Gastrocnemius medialis (tissue), 4 donors: ENCODE measurements at regions not wholly inside any gene's neighbourhood (a gene's known extent, or its start where the extent isn't known, plus 50 kb on each side); places are given as distances from the start of the nearest gene placed in this dataset.

Experiments
- ATAC-seq, 2 donors: fragments of 150-250 bp; one replicate each; pipeline ENCODE4 v1.9.1; 2016
- DNase-seq, 2 donors: peaks; one replicate each; pipeline ENCODE4 v3.0.0-alpha.2; 2019
- H3K27ac ChIP-seq, 4 donors: fragments of 200-600 bp; sonication (generic); 1 replicate in 1 of 4; 2 replicates in 3 of 4; pipeline ENCODE4 v1.5.1; 2016 to 2018; ENCODE audit warnings: mild to moderate bottlenecking in 2 of 4, moderate library complexity in 1 of 4
- H3K27me3 ChIP-seq, 3 donors: fragments of 200-600 bp; sonication (generic) in 2 of 3; 1 replicate in 1 of 3; 2 replicates in 2 of 3; pipeline versions ENCODE4 v1.5.1 to v1.6.0; 2016 to 2019; ENCODE audit warnings: mild to moderate bottlenecking in 1 of 3, moderate library complexity in 1 of 3
- H3K36me3 ChIP-seq, 2 donors: fragments of 200-600 bp; sonication (generic) in 1 of 2; one replicate each; pipeline ENCODE4 v1.5.1; 2017 to 2018
- H3K4me1 ChIP-seq, 2 donors: fragments of 200-600 bp; sonication (generic) in 1 of 2; one replicate each; pipeline ENCODE4 v1.5.1; 2016 to 2017; ENCODE audit warnings: mild to moderate bottlenecking in 2 of 2
- H3K4me3 ChIP-seq, 4 donors: fragments of 200-600 bp; sonication (generic) in 3 of 4; 1 replicate in 1 of 4; 2 replicates in 3 of 4; pipeline ENCODE4 v1.5.1; 2016 to 2019; ENCODE audit warnings: mild to moderate bottlenecking in 2 of 4
- H3K9me3 ChIP-seq, 3 donors: fragments of 200-600 bp; sonication (generic) in 2 of 3; 1 replicate in 1 of 3; 2 replicates in 2 of 3; pipeline ENCODE4 v1.5.1; 2016 to 2019
- POLR2A ChIP-seq, 2 donors: fragments of 450-650 bp; IDR thresholded peaks; one replicate each; pipeline ENCODE4 v1.6.1; 2017; ENCODE audit warnings: antibody characterized with exemption in 2 of 2, mild to moderate bottlenecking in 2 of 2, moderate library complexity in 2 of 2
- in situ Hi-C, 4 donors: fragments of 200-750 bp; cut with MboI; loops; one replicate each; pipeline versions ENCODE4 v1.15.0 to v1.8.0; 2017; ENCODE audit warnings: low sequenced_read_pairs in 4 of 4
- intact Hi-C: fragments of 100-400 bp; cut with DNase I; formaldehyde crosslinking; loops from one replicate; pipeline ENCODE4 v1.15.1; 2023; ENCODE audit warnings: low total_unique reads
- TF ChIP-seq, protein P1 (sequence below), 5 experiments: fragments of 450-650 bp in 3 of 5; fragments of 200-600 bp in 2 of 5; sonication (generic) in 2 of 5; IDR thresholded peaks in 4 of 5; conservative IDR thresholded peaks in 1 of 5; 1 replicate in 4 of 5; 2 replicates in 1 of 5; pipeline ENCODE4 v1.5.1; 2016 to 2019; ENCODE audit warnings: antibody characterized with exemption in 5 of 5, mild to moderate bottlenecking in 3 of 5, moderate library complexity in 3 of 5

DNA sequence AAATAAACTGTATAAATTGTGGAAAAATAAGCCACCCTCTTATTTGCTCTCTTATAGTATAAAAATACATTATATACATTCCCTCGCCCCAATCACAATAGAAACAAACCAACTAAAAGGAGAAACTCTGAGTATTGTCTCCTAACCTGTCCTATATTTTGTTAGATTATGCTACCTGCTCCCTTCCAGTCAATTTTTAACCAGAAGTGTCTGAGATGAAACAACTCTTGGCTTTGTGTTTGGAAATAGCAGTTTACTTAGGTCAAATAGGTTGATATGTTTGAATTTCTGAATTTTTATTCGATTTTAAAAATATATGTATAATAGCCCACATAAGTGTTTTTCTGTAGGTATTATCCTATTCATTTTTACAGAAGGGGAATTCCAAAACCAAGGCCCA is 475.0 kb upstream of the ZNF462 start:
- ATAC-seq (no peak), DNase-seq (no peak)
- Histone ChIP-seq H3K4me3 (no peak overlapping the region), H3K9me3 (no peaks in the 10 kb centered on the region), H3K27me3 (no peaks in the 10 kb centered on the region), H3K4me1 (no peaks in the 10 kb centered on the region), H3K27ac (no peak overlapping the region), H3K36me3 (no peaks in the 10 kb centered on the region)
- in situ Hi-C loops (no loop called here), intact Hi-C loops (no loop called here)
- TF ChIP-seq, protein P1, sequence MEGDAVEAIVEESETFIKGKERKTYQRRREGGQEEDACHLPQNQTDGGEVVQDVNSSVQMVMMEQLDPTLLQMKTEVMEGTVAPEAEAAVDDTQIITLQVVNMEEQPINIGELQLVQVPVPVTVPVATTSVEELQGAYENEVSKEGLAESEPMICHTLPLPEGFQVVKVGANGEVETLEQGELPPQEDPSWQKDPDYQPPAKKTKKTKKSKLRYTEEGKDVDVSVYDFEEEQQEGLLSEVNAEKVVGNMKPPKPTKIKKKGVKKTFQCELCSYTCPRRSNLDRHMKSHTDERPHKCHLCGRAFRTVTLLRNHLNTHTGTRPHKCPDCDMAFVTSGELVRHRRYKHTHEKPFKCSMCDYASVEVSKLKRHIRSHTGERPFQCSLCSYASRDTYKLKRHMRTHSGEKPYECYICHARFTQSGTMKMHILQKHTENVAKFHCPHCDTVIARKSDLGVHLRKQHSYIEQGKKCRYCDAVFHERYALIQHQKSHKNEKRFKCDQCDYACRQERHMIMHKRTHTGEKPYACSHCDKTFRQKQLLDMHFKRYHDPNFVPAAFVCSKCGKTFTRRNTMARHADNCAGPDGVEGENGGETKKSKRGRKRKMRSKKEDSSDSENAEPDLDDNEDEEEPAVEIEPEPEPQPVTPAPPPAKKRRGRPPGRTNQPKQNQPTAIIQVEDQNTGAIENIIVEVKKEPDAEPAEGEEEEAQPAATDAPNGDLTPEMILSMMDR (IDR thresholded peaks at IDR 0.05 in 4 of 5, conservative IDR thresholded peaks at IDR 0.05 in 1 of 5) = no peak
- no peak for TF ChIP-seq POLR2A (IDR thresholded peaks at IDR 0.05)

DNA sequence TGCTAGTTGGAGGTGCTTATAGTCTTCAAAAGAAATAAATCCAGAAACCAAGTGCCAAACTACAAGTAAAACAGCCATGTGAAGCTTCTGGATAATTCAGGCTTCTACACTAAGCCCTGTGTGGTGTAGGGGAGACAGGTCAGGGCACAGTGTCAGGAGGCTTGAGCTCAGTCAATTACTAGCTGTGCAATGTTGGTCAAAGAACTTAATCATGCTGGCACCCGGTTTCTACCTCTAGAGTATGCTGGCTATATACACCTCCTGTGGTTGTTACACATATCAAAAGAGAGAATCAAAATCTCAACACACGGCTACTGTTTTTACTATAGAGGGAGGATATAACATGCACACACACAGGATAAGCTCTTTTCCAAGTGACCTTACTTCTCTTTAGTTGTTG is 469.7 kb upstream of the ZNF462 start:
- DNase-seq (no peak), ATAC-seq (no peak)
- no peaks in the 10 kb centered on the region for H3K4me1 ChIP-seq
- in situ Hi-C loops = no loop called here
- intact Hi-C loops = no loop called here
- no peaks in the 10 kb centered on the region for H3K36me3 ChIP-seq
- H3K27me3 ChIP-seq = no peaks in the 10 kb centered on the region
- no peak overlapping the region for H3K27ac ChIP-seq
- no peak overlapping the region for H3K4me3 ChIP-seq
- TF ChIP-seq, protein P1 (IDR thresholded peaks at IDR 0.05 in 4 of 5, conservative IDR thresholded peaks at IDR 0.05 in 1 of 5) = no peak
- TF ChIP-seq POLR2A (IDR thresholded peaks at IDR 0.05) = no peak
- H3K9me3 ChIP-seq = no peaks in the 10 kb centered on the region

DNA sequence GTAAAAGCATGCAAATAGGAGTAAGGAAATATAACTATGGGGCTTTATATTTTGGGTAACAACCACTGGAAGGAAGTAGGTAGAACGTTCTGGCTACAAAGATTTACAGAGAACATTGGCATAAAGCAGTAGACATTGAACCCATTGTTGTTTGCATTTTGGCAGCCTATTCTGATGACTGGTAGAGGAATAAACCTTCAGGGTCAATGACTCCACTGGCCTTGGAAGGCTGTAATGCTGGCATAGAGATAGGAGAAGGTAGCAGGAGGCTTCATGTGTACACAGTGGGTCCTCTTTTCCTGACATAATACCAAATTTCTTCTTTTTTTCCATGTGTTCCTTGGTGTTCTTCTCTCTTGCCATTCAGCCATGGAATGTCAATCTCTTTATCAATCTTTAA is 462.8 kb upstream of the ZNF462 start:
- Histone ChIP-seq H3K36me3 (no peaks in the 10 kb centered on the region), H3K4me1 (no peaks in the 10 kb centered on the region), H3K27ac (no peak overlapping the region), H3K27me3 (no peaks in the 10 kb centered on the region), H3K4me3 (no peak overlapping the region), H3K9me3 (no peaks in the 10 kb centered on the region)
- no peak for ATAC-seq
- no peak for DNase-seq
- in situ Hi-C loops (no loop called here), intact Hi-C loops (no loop called here)
- TF ChIP-seq, protein P1 (IDR thresholded peaks at IDR 0.05 in 4 of 5, conservative IDR thresholded peaks at IDR 0.05 in 1 of 5) = no peak
- no peak for TF ChIP-seq POLR2A (IDR thresholded peaks at IDR 0.05)

DNA sequence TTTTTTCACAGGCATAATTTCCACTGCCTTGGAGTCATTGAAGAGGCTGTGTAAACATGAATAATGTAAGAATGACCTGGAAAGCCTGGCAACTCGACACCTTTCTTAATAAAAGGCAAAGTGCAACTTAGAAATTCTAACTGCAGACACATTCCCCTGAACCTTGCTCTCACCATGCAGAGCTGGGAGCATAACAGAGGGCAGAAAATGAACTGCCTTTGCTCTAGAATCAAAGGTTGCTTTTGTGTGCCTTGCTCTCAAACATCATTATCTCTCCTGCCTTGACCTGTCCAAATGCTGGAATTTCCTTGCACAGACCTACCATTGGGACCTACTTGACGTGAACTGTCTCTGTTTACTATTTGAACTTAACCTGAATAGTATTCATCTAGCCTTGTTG is 462.0 kb upstream of the ZNF462 start:
- Histone ChIP-seq H3K27me3 (no peaks in the 10 kb centered on the region), H3K27ac (no peak overlapping the region), H3K36me3 (no peaks in the 10 kb centered on the region), H3K4me3 (no peak overlapping the region), H3K4me1 (no peaks in the 10 kb centered on the region), H3K9me3 (no peaks in the 10 kb centered on the region)
- no peak for ATAC-seq
- in situ Hi-C loops = no loop called here
- TF ChIP-seq POLR2A (IDR thresholded peaks at IDR 0.05) = no peak
- TF ChIP-seq, protein P1 (IDR thresholded peaks at IDR 0.05 in 4 of 5, conservative IDR thresholded peaks at IDR 0.05 in 1 of 5) = no peak
- intact Hi-C loops = no loop called here
- no peak for DNase-seq

DNA sequence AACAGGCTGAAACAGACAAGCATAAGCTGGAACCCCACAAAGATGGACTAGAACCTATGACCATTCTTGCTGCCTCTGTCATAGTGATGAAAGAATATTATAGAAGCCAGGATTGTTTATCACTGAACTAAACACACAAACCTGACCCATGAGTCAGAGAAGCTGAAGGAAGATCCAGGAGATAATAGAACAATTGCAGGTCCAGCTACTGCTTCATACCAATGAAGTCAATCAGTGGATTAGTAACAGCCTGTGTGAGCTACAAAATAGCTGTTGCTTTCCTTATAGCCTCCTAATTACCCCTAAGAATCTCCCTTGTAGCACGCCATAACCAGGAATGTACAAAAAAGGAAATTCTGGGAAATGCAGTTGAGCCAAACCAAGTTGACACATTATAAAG is 459.9 kb upstream of the ZNF462 start:
- in situ Hi-C loops (no loop called here), intact Hi-C loops (no loop called here)
- no peak overlapping the region for H3K4me3 ChIP-seq
- no peak for ATAC-seq
- H3K4me1 ChIP-seq = no peaks in the 10 kb centered on the region
- no peak for DNase-seq
- H3K27ac ChIP-seq = no peak overlapping the region
- H3K27me3 ChIP-seq = no peaks in the 10 kb centered on the region
- TF ChIP-seq, protein P1 (IDR thresholded peaks at IDR 0.05 in 4 of 5, conservative IDR thresholded peaks at IDR 0.05 in 1 of 5) = no peak
- no peak for TF ChIP-seq POLR2A (IDR thresholded peaks at IDR 0.05)
- no peaks in the 10 kb centered on the region for H3K9me3 ChIP-seq
- H3K36me3 ChIP-seq = no peaks in the 10 kb centered on the region
